GM21528 (cell line): ENCODE measurements at regions not wholly inside any gene's neighbourhood (a gene's known extent, or its start where the extent isn't known, plus 50 kb on each side); places are given as distances from the start of the nearest gene placed in this dataset.

ENCODE experiments used
- ATAC-seq: cut with Tn5 transposase; IDR thresholded peaks from one replicate; pipeline ENCODE4 v1.9.1; 2021; ENCODE audit warnings: mild to moderate bottlenecking, moderate library complexity; ENCODE audit not compliant: unreplicated experiment, low FRiP score

DNA sequence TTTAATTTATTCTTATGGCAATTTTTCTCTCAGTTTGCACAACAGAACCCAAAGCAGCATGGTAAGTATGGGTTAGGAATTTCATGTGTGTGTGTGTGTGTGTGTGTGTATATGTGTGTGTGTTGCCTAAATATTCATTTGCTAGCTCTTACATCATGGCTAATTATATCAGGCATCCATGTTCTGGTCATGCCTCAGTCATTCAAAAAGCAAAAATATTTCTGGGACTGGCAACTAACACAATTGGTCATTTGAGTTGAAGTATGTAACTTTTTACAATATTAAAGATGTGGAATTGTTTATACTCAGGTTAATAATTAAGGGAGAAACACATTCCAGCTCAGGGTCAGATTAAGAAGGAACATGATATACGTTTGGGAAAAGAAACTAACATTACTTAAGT is 67.6 kb upstream of the PHYHIPL start:
- no peak for ATAC-seq

DNA sequence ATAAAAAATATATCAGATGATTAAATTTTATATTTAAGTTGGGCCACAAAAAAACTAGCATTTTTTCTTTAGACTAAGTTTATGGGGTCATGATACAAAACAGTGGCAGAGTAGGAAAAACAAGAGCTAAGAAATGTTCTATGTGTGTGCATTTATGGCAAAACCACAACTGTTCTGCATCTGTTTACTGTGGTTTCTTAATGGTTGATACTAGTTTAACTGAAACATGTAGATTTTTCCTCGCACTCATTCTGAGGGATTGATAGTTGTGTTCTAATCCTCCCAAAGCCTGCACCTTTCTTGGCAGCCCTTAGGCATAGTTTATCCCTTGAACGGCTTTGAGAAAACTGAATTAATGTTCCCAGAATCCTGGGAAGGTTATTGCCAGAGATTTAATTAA is 66.6 kb upstream of the PHYHIPL start:
- no peak for ATAC-seq

DNA sequence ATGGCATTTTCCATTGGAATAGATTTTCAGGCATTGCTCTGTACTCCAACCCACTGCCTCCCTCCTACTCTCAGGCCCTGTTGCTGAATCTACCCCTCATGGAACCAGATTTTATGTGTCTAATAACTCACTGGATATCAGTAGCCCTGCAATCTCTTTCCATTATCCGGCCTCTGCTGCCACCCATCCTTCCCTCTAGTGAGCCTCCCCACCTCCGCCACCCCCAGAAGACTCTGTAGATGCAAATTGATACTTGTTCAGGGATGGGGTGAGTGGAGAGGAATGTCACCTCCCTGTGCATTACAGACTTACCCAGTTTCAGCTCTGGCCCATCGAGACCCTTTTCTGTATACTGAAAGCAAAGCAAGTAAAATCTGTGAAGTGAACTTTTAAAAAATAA is 52.3 kb upstream of the PHYHIPL start:
- ATAC-seq: no peak

DNA sequence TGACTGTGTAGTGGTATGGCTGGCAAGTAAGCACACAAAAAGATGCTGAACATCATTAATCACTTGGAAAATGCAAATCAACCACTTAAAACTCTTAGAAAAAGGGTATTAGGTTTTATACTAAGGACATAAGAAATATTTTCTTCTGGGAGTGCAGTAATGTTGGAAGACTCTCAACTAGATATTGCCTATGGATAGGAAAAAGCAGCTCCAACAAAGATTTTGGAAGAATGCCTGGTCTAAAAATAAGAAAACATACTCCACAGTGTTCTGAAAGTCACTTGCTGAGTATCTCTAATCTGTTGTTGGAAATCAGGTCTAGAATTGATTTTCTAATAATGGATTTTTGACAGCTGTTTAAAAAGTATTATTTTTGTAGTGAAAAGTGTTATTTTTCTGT is 50.8 kb upstream of the PHYHIPL start:
- ATAC-seq: no peak

DNA sequence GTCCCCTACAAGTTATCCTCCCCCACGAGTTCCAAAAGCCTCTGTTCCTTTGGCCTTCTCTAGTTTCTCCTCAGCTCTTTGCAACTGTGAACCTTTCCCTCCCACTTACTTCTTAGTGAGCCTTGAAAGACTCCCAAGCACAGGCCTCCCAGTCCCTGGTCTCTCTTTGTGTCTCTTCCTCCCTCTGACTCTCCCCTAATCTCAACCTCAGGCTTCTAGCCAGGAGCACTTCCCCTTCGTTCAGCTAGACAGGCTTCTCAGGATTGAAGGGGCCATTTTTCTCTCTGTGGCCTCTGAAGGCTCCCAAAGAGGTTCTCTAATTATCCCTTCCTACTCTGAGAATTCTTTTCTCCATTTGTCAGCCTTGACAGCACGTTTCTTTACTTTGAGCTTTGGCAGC is 50.2 kb upstream of the PHYHIPL start:
- ATAC-seq: no peak
